D721Med (cell line): ENCODE measurements at regions not wholly inside any gene's neighbourhood (a gene's known extent, or its start where the extent isn't known, plus 50 kb on each side); places are given as distances from the start of the nearest gene placed in this dataset.
A peak's percentile ranks its signal among the peaks of the same experiment; 100 is the strongest.

ENCODE experiments used
- DNase-seq: peaks from one replicate; pipeline ENCODE4 v3.0.0; 2011; ENCODE audit warnings: low spot score; ENCODE audit not compliant: insufficient read length
- FAIRE-seq: peaks from 2 replicates; lab custom pipeline; 2011; peaks lifted over from hg19 to GRCh38; lab: Jason Lieb, UNC
- TF ChIP-seq, protein P1 (sequence below): IDR thresholded peaks from 2 replicates; pipeline ENCODE4 v1.5.1; 2012; ENCODE audit warnings: mild to moderate bottlenecking, control low read depth; ENCODE audit not compliant: insufficient read depth; ENCODE audit errors: missing control alignments

DNA sequence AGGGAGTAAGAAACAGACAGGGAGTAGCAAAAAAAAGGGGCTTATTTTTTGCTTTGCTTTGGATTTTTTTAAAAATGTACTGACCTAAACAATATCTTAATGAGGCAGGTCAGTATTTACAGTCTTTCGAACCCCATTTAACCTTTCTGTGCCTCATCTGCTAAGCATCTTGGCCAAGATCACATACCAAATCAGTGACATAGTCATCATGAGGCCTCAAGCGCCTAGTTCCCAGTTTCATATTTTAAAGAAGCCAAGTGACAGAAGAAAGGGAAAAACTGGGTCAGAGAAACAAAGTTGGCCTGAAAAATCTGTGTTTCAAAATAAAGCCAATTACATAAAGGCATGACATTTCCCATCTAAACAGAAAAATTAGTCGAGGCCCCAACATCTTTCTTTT is 94.6 kb upstream of the WDR44 start:
- DNase-seq (no peak), FAIRE-seq (no peak)
- TF ChIP-seq, protein P1, sequence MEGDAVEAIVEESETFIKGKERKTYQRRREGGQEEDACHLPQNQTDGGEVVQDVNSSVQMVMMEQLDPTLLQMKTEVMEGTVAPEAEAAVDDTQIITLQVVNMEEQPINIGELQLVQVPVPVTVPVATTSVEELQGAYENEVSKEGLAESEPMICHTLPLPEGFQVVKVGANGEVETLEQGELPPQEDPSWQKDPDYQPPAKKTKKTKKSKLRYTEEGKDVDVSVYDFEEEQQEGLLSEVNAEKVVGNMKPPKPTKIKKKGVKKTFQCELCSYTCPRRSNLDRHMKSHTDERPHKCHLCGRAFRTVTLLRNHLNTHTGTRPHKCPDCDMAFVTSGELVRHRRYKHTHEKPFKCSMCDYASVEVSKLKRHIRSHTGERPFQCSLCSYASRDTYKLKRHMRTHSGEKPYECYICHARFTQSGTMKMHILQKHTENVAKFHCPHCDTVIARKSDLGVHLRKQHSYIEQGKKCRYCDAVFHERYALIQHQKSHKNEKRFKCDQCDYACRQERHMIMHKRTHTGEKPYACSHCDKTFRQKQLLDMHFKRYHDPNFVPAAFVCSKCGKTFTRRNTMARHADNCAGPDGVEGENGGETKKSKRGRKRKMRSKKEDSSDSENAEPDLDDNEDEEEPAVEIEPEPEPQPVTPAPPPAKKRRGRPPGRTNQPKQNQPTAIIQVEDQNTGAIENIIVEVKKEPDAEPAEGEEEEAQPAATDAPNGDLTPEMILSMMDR = no peak

DNA sequence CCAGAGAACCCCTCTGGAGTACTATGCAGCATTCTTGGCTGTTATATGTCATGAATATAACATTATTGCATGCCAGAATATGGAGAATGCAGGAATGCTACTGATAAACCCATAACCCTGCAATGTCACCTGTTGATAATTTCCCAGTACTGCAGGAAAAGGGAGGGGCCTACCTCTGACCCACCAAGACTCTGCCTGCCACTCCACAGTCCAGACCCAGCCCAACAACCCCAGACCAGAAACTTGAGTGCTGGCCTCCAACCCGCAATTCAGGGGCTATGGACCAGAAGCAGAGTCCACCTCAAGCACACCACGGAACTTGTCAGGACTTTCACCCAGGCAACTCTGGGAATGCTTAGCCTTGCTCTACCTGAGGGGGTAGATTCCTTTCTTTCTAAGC is 92.9 kb upstream of the WDR44 start:
- TF ChIP-seq, protein P1 = no peak
- no peak for FAIRE-seq

DNA sequence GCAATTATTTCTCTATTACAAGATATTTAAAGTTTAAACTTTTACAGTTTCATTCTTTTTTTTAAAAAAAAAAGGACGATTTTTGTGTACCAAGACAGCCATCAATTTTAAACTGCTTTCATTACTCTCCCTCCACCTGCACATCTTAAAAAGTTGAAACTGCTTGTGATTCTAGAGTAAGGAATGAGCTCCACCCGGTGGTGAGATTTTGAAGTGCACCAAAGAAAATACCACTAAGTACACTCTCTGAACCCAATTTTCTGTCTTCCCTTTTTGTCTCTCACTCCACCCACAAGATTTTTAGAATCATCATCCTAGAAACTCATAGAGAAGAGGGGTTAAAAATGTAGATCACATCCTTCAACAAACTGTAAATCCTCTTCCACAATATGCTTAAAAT is 91.3 kb upstream of the WDR44 start:
- TF ChIP-seq, protein P1 = peak; percentile 53
- DNase-seq = no peak
- no peak for FAIRE-seq

More for the DNA sequence above, 92.9 kb upstream of the WDR44 start:
- no peak for DNase-seq

DNA sequence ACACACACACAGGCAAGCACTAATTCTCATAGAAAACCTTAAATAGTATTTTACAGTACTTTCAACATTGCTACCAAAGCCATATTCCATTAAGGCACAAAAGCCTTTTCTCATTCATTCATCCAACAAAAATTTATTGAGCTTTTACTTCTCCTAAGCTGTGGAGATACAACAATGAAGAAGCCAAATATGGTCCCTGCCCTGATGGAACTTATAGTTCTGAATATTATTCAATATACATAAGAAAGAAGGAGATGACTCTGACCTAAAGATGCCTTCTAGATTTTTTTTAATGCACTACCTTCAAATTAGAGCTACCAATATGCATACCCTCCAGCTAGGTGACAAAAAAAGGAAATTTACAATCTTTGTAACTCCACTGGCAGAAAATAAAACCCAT is 90.0 kb upstream of the WDR44 start:
- no peak for DNase-seq
- TF ChIP-seq, protein P1 = no peak
- no peak for FAIRE-seq

DNA sequence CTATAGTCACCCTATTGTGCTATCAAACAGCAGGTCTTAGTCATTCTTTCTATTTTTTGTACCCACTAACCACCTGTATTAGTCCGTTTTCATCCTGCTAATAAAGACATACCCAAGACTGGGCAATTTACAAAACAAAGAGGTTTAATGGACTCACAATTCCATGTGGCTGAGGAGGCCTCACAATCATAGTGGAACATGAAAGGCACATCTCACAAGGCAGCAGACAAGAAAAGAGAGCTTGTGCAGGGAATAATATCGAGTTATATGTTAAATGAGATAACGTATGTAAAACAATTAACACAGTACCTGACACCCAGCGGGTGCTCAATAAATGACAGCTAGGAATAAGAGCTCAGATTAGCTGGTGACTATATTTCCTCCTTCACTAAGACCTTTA is 88.1 kb upstream of the WDR44 start:
- FAIRE-seq = no peak
- TF ChIP-seq, protein P1 = no peak
- DNase-seq = no peak

DNA sequence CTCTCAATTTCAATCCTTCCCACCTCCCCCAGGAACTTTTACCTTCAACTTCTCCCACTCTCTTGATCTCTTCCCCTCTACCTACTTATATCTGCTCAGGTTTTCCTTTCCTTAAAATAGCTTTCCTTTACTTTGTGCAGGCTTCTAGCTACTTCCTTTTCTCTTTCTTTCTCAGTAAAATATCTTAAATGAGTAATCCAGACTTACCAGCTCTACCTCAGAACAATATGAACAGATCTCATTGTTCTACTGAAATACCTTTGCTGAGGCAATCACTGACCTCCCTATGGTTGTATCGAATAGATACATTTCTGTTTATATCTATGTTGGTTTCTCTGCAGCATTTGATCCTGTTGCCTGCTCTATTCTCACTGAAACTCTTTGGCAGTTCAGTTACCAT is 86.7 kb upstream of the WDR44 start:
- TF ChIP-seq, protein P1 = no peak
- no peak for DNase-seq
- FAIRE-seq = no peak

DNA sequence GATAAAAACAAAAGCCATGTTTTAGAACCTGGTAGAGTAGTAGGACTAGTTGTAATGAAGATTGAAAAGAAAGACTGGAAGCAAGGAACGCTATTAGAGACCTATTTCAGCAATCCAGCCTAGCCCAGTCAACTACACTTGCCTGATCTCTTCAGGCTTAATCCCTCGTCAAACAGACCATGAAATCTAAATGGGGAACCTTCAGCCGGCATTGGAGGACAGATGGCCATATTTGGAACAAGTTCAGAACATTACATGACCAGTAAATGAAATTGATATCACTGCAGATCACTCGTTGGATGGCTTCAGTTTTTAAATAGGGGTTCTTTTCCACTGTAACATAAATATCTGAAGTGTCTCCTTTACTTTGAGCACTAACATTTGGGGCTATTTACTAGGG is 84.8 kb upstream of the WDR44 start:
- TF ChIP-seq, protein P1 = no peak
- FAIRE-seq = no peak

More for the DNA sequence above, 84.8 kb upstream of the WDR44 start:
- no peak for DNase-seq
